Pancreas (tissue), 10 donors: ENCODE measurements at regions not wholly inside any gene's neighbourhood (a gene's known extent, or its start where the extent isn't known, plus 50 kb on each side); places are given as distances from the start of the nearest gene placed in this dataset.

Experiments
- ATAC-seq, 4 donors: fragments of 200-7000 bp; cut with Tn5 transposase; one replicate each; pipeline versions ENCODE4 v1.8.0 to v1.9.1; 2020; ENCODE audit warnings: mild to moderate bottlenecking in 4 of 4, moderate library complexity in 4 of 4
- DNase-seq, 6 donors: peaks; one replicate each; pipeline ENCODE4 v3.0.0-alpha.2; 2020
- FAIRE-seq: peaks from 2 replicates; lab custom pipeline; 2012; peaks lifted over from hg19 to GRCh38; lab: Jason Lieb, UNC
- H3K27ac ChIP-seq, 4 donors: fragments of 200-600 bp; sonication (generic); 1 replicate in 3 of 4; 2 replicates in 1 of 4; pipeline versions ENCODE4 v1.5.0 to v1.8.0; 2020
- H3K27me3 ChIP-seq, 4 donors: fragments of 200-600 bp; one replicate each; pipeline ENCODE4 v1.8.0; 2021
- H3K36me3 ChIP-seq, 3 donors: fragments of 200-600 bp; sonication (generic) in 1 of 3; one replicate each; pipeline versions ENCODE4 v1.5.0 to v1.8.0; 2020 to 2021
- H3K4me1 ChIP-seq, 3 donors: fragments of 200-600 bp; one replicate each; pipeline ENCODE4 v1.8.0; 2021
- H3K4me3 ChIP-seq, 4 donors: fragments of 200-600 bp; sonication (generic) in 2 of 4; one replicate each; pipeline versions ENCODE4 v1.5.0 to v1.8.0; 2020 to 2021
- H3K9me3 ChIP-seq, 4 donors: fragments of 200-600 bp; one replicate each; pipeline ENCODE4 v1.8.0; 2021
- CTCF ChIP-seq, 4 donors: fragments of 200-600 bp; sonication (generic) in 3 of 4; IDR thresholded peaks; one replicate each; pipeline versions ENCODE4 v1.5.0 to v1.8.0; 2021; ENCODE audit warnings: antibody characterized with exemption in 4 of 4
- WGBS, 2 donors: extraction: QIAGEN DNeasy Blood & Tissue Kit; methylation state at CpG; one replicate each; pipeline ENCODE4 v1.1.7; 2013; 5-methylcytosine and 5-hydroxymethylcytosine counted together
- intact Hi-C, 3 donors: fragments of 100-400 bp; cut with DNase I; formaldehyde crosslinking; loops; one replicate each; pipeline versions ENCODE4 v1.11.1 to v1.14.2; 2022
- donor health status: healthy with polysubstance abuse.
- donor health status: DM: no; HTN: no; CAD: no; lungs with moderate emphysema.
- donor health status: DM: no; HTN: no; CAD: no.
- donor health status: control.
- donor health status: control.
- donor health status: Bipolar disorder and iron deficiency.
- donor health status: DM: yes; HTN: yes; CAD: no.
- donor health status: DM: no; HTN: no; CAD: no.
- donor health status: DM: no; HTN: no; CAD: no.
- donor health status: DM: yes; HTN: yes; CAD: no.

GRCh38 chr16:35692824-35693223 is 2233.4 kb downstream of the TP53TG3F start:
- Histone ChIP-seq H3K9me3 (no peaks in the 10 kb centered on the region), H3K4me3 (no peak overlapping the region), H3K27ac (no peak overlapping the region), H3K4me1 (no peaks in the 10 kb centered on the region), H3K36me3 (no peaks in the 10 kb centered on the region), H3K27me3 (no peaks in the 10 kb centered on the region)
- WGBS, 2 donors = 53 to 62% methylated on average over 3 of the region's 3 CpGs
- FAIRE-seq = no peak
- intact Hi-C loops = no loop called here
- no peak for TF ChIP-seq CTCF (IDR thresholded peaks at IDR 0.05)
- no peak for ATAC-seq
- DNase-seq = no peak

- DNase-seq (no peak), ATAC-seq (no peak), FAIRE-seq (no peak)
- 78 to 84% methylated on average over 2 of the region's 2 CpGs for WGBS, 2 donors
- TF ChIP-seq CTCF (IDR thresholded peaks at IDR 0.05) = no peak
- no peaks in the 10 kb centered on the region for H3K9me3 ChIP-seq
- no peaks in the 10 kb centered on the region for H3K4me1 ChIP-seq
- no peak overlapping the region for H3K4me3 ChIP-seq
- no peaks in the 10 kb centered on the region for H3K36me3 ChIP-seq
- intact Hi-C loops = no loop called here
- no peaks in the 10 kb centered on the region for H3K27me3 ChIP-seq
- no peak overlapping the region for H3K27ac ChIP-seq
Observed at GRCh38 chr16:35706901-35707300, 2247.5 kb downstream of the TP53TG3F start.

GRCh38 chr16:35711435-35711834 is 2252.0 kb downstream of the TP53TG3F start:
- 50 to 63% methylated on average over 6 of the region's 6 CpGs for WGBS, 2 donors
- Histone ChIP-seq H3K36me3 (no peaks in the 10 kb centered on the region), H3K27me3 (no peaks in the 10 kb centered on the region), H3K27ac (no peak overlapping the region), H3K9me3 (no peaks in the 10 kb centered on the region), H3K4me1 (no peaks in the 10 kb centered on the region), H3K4me3 (no peak overlapping the region)
- ATAC-seq (no peak), DNase-seq (no peak), FAIRE-seq (no peak)
- no peak for TF ChIP-seq CTCF (IDR thresholded peaks at IDR 0.05)
- intact Hi-C loops = no loop called here

- DNase-seq = no peak
- Histone ChIP-seq H3K27me3 (no peaks in the 10 kb centered on the region), H3K9me3 (no peaks in the 10 kb centered on the region), H3K4me1 (no peaks in the 10 kb centered on the region), H3K4me3 (no peak overlapping the region), H3K27ac (no peak overlapping the region), H3K36me3 (no peaks in the 10 kb centered on the region)
- intact Hi-C loops = no loop called here
- 37 to 43% methylated on average over 5 of the region's 5 CpGs for WGBS, 2 donors
- no peak for FAIRE-seq
- no peak for ATAC-seq
- TF ChIP-seq CTCF (IDR thresholded peaks at IDR 0.05) = no peak
Observed at GRCh38 chr16:35711958-35712357, 2252.5 kb downstream of the TP53TG3F start.

DNA sequence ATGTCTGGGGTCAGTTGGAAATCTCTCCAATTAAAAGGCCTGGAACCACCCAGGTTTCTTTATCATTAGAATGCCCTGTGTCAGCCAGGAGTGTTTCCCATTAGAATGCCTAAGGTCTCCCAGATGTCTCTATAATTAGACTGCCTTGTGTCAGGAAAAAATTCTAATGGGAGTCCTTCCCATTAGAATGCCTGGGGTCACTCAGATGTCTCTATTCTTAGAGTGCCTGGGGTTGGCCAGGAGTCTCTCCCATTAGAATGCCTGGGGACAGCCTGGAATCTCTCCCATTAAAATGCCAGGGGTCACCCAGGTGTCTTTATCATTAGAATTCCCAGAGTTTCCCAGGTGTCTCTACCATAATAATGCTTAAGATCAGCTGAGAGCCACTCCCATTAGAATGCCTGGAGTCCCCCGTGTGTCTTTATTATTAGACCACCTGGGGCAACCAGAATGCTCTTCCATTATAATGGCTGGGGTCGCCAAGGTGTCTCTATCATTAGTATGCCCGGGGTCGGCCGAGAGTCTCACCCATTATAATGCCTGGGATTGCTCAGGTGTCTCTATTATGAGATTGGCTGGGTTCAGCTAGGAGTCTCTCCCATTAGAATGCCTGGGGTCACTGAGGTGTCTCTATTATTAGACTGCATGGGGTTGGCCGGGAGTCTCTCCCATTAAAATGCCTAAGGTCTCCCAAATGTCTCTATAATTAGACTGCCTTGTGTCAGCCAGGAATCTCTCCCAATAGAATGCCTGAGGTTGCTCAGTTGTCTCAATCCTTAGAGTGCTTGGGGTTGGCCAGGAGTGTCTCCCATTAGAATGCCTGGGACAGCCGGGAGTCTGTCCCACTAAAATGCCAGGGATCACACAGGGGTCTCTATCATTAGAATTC is 2254.6 kb downstream of the TP53TG3F start:
- no peak for DNase-seq
- Histone ChIP-seq H3K9me3 (no peaks in the 10 kb centered on the region), H3K36me3 (no peaks in the 10 kb centered on the region), H3K27ac (no peak overlapping the region), H3K27me3 (no peaks in the 10 kb centered on the region), H3K4me1 (no peaks in the 10 kb centered on the region), H3K4me3 (no peak overlapping the region)
- WGBS, 2 donors = 53% methylated on average over 7 of the region's 7 CpGs
- ATAC-seq = no peak
- intact Hi-C loops = no loop called here
- no peak for FAIRE-seq
- no peak for TF ChIP-seq CTCF (IDR thresholded peaks at IDR 0.05)
